K562 (cell line): ENCODE measurements at regions not wholly inside any gene's neighbourhood (a gene's known extent, or its start where the extent isn't known, plus 50 kb on each side); places are given as distances from the start of the nearest gene placed in this dataset.

Experiments
- ATAC-seq: fragments of 200-7000 bp; cut with Tn5 transposase; 3 replicates; pipeline ENCODE4 v1.9.1; 2020; ENCODE audit warnings: moderate library complexity
- BruUV-seq: library from RNA; stranded (reverse); fragments of 400-500 nt; replicated peaks from 2 replicates; lab custom pipeline; 2021; lab: Mats Ljungman, UMichigan
- CTCF ChIA-PET: fragments of 300-600 bp; formaldehyde crosslinking; extraction: SDS; loops from one replicate; lab custom pipeline; 2021; ENCODE audit warnings: low intra/inter-chr PET ratio; lab: Yijun Ruan, JAX
- POLR2A ChIA-PET: fragments of 300-600, 350-650 bp; sonication (Branson Sonifier 250); formaldehyde crosslinking; extraction: SDS; loops from one replicate; lab custom pipeline; 2021; ENCODE audit warnings: antibody characterized with exemption, inconsistent platforms; lab: Yijun Ruan, JAX
- DNase-seq, 4 experiments: peaks; one replicate each; pipeline versions ENCODE4 v3.0.0 to v3.0.0-alpha.2; 2011 to 2018; ENCODE audit warnings: low spot score in 3 of 4, mixed read lengths in 3 of 4; ENCODE audit errors: extremely low read depth in 1 of 4
- FAIRE-seq: peaks from 2 replicates; lab custom pipeline; 2011; peaks lifted over from hg19 to GRCh38; lab: Jason Lieb, UNC
- H2AFZ ChIP-seq: 2 replicates; pipeline ENCODE4 v1.6.0; 2011; ENCODE audit warnings: low read depth, low read length, control low read depth, inconsistent platforms
- H3K27ac ChIP-seq: fragments of 200-600 bp; 3 replicates; pipeline ENCODE4 v1.8.0; 2011; ENCODE audit warnings: low read depth, mild to moderate bottlenecking, control low read depth, inconsistent platforms, low read length, moderate library complexity, mixed read lengths; ENCODE audit errors: extremely low read depth
- H3K27me3 ChIP-seq, 2 experiments: fragments of 300-600 bp in 1 of 2; 2 replicates in 1 of 2; 3 replicates in 1 of 2; pipeline versions ENCODE4 v1.6.0 to v1.8.0; 2011; ENCODE audit warnings: inconsistent platforms in 2 of 2, low read length in 2 of 2, mild to moderate bottlenecking in 1 of 2, mixed read lengths in 1 of 2, moderate library complexity in 1 of 2; ENCODE audit not compliant: control insufficient read depth in 2 of 2, insufficient read depth in 2 of 2
- H3K36me3 ChIP-seq: fragments of 300-600 bp; 3 replicates; pipeline ENCODE4 v1.8.0; 2011; ENCODE audit warnings: mild to moderate bottlenecking, low read length, inconsistent platforms; ENCODE audit not compliant: control insufficient read depth, insufficient read depth
- H3K4me1 ChIP-seq, 2 experiments: fragments of 200-600 bp in 1 of 2; replicated peaks in 1 of 2; 2 replicates in 1 of 2; 3 replicates in 1 of 2; pipeline versions ENCODE4 v1.5.1 to v1.8.0; 2011; ENCODE audit warnings: inconsistent platforms in 2 of 2, low read length in 2 of 2, mild to moderate bottlenecking in 1 of 2, mixed read lengths in 1 of 2, moderate library complexity in 1 of 2; ENCODE audit not compliant: control insufficient read depth in 2 of 2, insufficient read depth in 2 of 2
- H3K4me2 ChIP-seq: 2 replicates; pipeline ENCODE4 v1.6.1; 2011; ENCODE audit warnings: low read length, control low read depth, inconsistent platforms, mixed read lengths; ENCODE audit not compliant: insufficient read depth
- H3K4me3 ChIP-seq: fragments of 200-600 bp; sonication (generic), shearing (Covaris generic); 2 replicates; pipeline ENCODE4 v1.5.1; 2016; ENCODE audit warnings: control low read depth, inconsistent platforms
- H3K79me2 ChIP-seq: fragments of 200-600 bp; 3 replicates; pipeline ENCODE4 v1.8.0; 2011; ENCODE audit warnings: low read length, inconsistent platforms; ENCODE audit not compliant: control insufficient read depth, insufficient read depth
- H3K9ac ChIP-seq, 2 experiments: 2 replicates each; pipeline versions ENCODE4 v1.6.0 to v1.6.1; 2011; ENCODE audit warnings: low read depth in 2 of 2, low read length in 2 of 2, control low read depth in 1 of 2, inconsistent platforms in 1 of 2, mild to moderate bottlenecking in 1 of 2, mixed read lengths in 1 of 2; ENCODE audit not compliant: insufficient read depth in 1 of 2
- H3K9me1 ChIP-seq: one replicate; pipeline ENCODE4 v1.6.0; 2011; ENCODE audit warnings: inconsistent platforms, mild to moderate bottlenecking, low read length, moderate library complexity; ENCODE audit not compliant: control insufficient read depth, insufficient read depth
- H3K9me3 ChIP-seq: replicated peaks from 2 replicates; pipeline ENCODE4 v1.5.1; 2011; ENCODE audit warnings: low read depth, low read length, inconsistent platforms; ENCODE audit not compliant: control insufficient read depth, insufficient read depth
- H4K20me1 ChIP-seq: replicated peaks from 2 replicates; pipeline ENCODE4 v1.6.1; 2011; ENCODE audit warnings: low read length, inconsistent platforms, mixed read lengths; ENCODE audit not compliant: control insufficient read depth, insufficient read depth
- RCOR1 ChIP-seq, 2 experiments: IDR thresholded peaks; 2 replicates each; pipeline ENCODE4 v1.6.1; 2012; ENCODE audit warnings: low read depth in 2 of 2, low read length in 2 of 2, borderline replicate concordance in 1 of 2, improper control_type of control experiment in 1 of 2
- ZNF79 ChIP-seq: fragments of 250-450 bp; sonication (Bioruptor Pico); IDR thresholded peaks from 2 replicates; pipeline ENCODE4 v1.4.0; 2020; ENCODE audit warnings: low read depth, mild to moderate bottlenecking, moderate library complexity
- WGBS: fragments of 100-300 bp; shearing (Covaris generic); methylation state at CpG from one replicate; pipeline ENCODE4 v1.1.6; 2016; ENCODE audit warnings: low coverage, mixed read lengths; ENCODE audit not compliant: insufficient coverage; ENCODE audit errors: missing lambda C conversion rate; 5-methylcytosine and 5-hydroxymethylcytosine counted together
- in situ Hi-C: fragments of 300-500 bp; cut with MboI; formaldehyde crosslinking; loops from 4 replicates; pipeline ENCODE4 v1.15.0; 2018; ENCODE audit warnings: inconsistent platforms, mixed read lengths
- intact Hi-C: fragments of 100-400 bp; cut with micrococcal nuclease; formaldehyde crosslinking; loops from 2 replicates; pipeline ENCODE4 v1.14.2; 2022
- TF ChIP-seq, protein P1 (sequence below): IDR thresholded peaks from 2 replicates; pipeline ENCODE4 v1.6.1; 2011; ENCODE audit warnings: borderline replicate concordance, low read depth, mild to moderate bottlenecking, moderate library complexity, low read length; ENCODE audit not compliant: insufficient read depth, poor library complexity, severe bottlenecking
- TF ChIP-seq, protein P2 (sequence below): fragments of 450-650 bp; IDR thresholded peaks from 2 replicates; pipeline ENCODE4 v1.6.1; 2016; ENCODE audit warnings: low read depth, mild to moderate bottlenecking, moderate library complexity

DNA sequence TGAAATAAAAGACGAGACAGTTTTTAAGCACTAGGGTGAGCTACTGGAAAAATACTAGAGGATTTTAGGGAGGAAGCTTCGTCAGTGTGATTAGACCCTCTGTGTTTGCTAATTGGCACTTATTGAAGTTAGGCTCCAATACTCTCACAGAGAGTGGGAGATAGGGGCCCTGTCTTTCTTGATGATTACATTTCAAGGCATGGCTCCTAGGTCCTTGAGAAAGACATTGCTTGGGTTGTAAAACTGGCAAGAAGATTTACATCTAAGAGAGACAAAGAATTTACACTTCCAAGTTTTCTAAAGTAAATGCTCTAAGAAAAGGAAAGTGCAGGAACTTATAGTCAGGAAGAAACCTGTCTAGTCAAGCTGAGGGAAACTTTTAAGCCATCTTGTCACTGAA lies 183.2 kb downstream of the C12orf50 start:
- CTCF ChIA-PET: no interaction called here
- POLR2A ChIA-PET: no interaction called here
- no peaks in the 10 kb centered on the region for H3K36me3 ChIP-seq
- H3K4me2 ChIP-seq: no peak overlapping the region
- FAIRE-seq (no peak), ATAC-seq (no peak)
- 2% methylated on average over 2 of the region's 2 CpGs for WGBS
- intact Hi-C loops (loop anchor here (10.0 kb wide), 1 partner anchor 149 kb away; no protein-coding TSS in a partner anchor), in situ Hi-C loops (no loop called here)
- no peaks in the 10 kb centered on the region for H3K9me1 ChIP-seq
- BruUV-seq: no TSS peak
- no peaks in the 10 kb centered on the region for H3K4me1 ChIP-seq
- no peaks in the 10 kb centered on the region for H3K79me2 ChIP-seq
- no peak overlapping the region for H3K27ac ChIP-seq
- H3K9me3 ChIP-seq: no peaks in the 10 kb centered on the region
- H3K27me3 ChIP-seq: no peaks in the 10 kb centered on the region
- no peak overlapping the region for H3K9ac ChIP-seq
- H2AFZ ChIP-seq: no peak overlapping the region
- TF ChIP-seq, protein P1, sequence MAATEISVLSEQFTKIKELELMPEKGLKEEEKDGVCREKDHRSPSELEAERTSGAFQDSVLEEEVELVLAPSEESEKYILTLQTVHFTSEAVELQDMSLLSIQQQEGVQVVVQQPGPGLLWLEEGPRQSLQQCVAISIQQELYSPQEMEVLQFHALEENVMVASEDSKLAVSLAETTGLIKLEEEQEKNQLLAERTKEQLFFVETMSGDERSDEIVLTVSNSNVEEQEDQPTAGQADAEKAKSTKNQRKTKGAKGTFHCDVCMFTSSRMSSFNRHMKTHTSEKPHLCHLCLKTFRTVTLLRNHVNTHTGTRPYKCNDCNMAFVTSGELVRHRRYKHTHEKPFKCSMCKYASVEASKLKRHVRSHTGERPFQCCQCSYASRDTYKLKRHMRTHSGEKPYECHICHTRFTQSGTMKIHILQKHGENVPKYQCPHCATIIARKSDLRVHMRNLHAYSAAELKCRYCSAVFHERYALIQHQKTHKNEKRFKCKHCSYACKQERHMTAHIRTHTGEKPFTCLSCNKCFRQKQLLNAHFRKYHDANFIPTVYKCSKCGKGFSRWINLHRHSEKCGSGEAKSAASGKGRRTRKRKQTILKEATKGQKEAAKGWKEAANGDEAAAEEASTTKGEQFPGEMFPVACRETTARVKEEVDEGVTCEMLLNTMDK: no peak
- TF ChIP-seq RCOR1 (IDR thresholded peaks at IDR 0.05; ENCODE audit: borderline replicate concordance in 1 of 2, low read depth in 2 of 2, low read length in 2 of 2): no peak
- TF ChIP-seq, protein P2, sequence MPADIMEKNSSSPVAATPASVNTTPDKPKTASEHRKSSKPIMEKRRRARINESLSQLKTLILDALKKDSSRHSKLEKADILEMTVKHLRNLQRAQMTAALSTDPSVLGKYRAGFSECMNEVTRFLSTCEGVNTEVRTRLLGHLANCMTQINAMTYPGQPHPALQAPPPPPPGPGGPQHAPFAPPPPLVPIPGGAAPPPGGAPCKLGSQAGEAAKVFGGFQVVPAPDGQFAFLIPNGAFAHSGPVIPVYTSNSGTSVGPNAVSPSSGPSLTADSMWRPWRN: no peak
- no peak for TF ChIP-seq ZNF79 (CRISPR knock-in tag)
- TF ChIP-seq, all 486 proteins: peak for 0
- H4K20me1 ChIP-seq: no peaks in the 10 kb centered on the region
- DNase-seq: no peak
- H3K4me3 ChIP-seq: no peak overlapping the region
